HEK293 (cell line): ENCODE measurements at regions not wholly inside any gene's neighbourhood (a gene's known extent, or its start where the extent isn't known, plus 50 kb on each side); places are given as distances from the start of the nearest gene placed in this dataset.

ENCODE experiments used
- GLI4 ChIP-seq: fragments of 450-650 bp; formaldehyde crosslinking; IDR thresholded peaks from 2 replicates; pipeline ENCODE4 v1.5.1; 2016; ENCODE audit warnings: missing biosample characterization, missing genetic modification characterization
- PRDM1 ChIP-seq: fragments of 450-650 bp; formaldehyde crosslinking; IDR thresholded peaks from 2 replicates; pipeline ENCODE4; 2016; ENCODE audit warnings: missing biosample characterization, missing genetic modification characterization
- ZNF292 ChIP-seq: fragments of 450-650 bp; formaldehyde crosslinking; IDR thresholded peaks from 2 replicates; pipeline ENCODE4 v1.5.1; 2016; ENCODE audit warnings: low read depth, missing biosample characterization, missing genetic modification characterization, borderline replicate concordance
- ZNF549 ChIP-seq: fragments of 450-650 bp; IDR thresholded peaks from 2 replicates; pipeline ENCODE4 v1.5.1; 2018; ENCODE audit warnings: missing biosample characterization, missing genetic modification characterization, mild to moderate bottlenecking, inconsistent platforms, moderate library complexity
- TF ChIP-seq, protein P1 (sequence below): fragments of 450-650 bp; formaldehyde crosslinking; IDR thresholded peaks from 2 replicates; pipeline ENCODE4 v1.5.1; 2016; ENCODE audit warnings: missing biosample characterization, missing genetic modification characterization

DNA sequence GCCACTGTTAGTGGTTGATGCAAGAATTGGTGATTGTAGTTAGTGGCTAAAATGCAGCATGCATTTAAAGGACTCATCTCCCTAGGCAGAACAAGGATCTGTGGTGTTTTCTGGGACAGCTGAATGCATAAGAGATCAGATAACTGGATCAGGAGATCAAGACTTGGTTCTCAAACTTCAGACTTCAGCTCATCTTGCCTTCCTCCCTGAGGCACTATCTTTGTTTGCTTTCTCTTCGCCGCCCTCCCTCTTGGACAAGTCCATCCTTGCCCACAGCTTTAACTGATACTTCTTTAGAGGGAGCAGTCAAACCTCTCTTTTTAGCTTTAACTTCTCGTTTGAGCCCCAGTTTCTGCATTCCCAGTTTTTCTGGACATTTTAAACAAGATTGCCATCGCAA lies 195.4 kb upstream of the TPRG1 start:
- TF ChIP-seq PRDM1 (tag by site-specific recombination) = no peak
- TF ChIP-seq ZNF549 (tag by site-specific recombination) = no peak
- TF ChIP-seq, protein P1, sequence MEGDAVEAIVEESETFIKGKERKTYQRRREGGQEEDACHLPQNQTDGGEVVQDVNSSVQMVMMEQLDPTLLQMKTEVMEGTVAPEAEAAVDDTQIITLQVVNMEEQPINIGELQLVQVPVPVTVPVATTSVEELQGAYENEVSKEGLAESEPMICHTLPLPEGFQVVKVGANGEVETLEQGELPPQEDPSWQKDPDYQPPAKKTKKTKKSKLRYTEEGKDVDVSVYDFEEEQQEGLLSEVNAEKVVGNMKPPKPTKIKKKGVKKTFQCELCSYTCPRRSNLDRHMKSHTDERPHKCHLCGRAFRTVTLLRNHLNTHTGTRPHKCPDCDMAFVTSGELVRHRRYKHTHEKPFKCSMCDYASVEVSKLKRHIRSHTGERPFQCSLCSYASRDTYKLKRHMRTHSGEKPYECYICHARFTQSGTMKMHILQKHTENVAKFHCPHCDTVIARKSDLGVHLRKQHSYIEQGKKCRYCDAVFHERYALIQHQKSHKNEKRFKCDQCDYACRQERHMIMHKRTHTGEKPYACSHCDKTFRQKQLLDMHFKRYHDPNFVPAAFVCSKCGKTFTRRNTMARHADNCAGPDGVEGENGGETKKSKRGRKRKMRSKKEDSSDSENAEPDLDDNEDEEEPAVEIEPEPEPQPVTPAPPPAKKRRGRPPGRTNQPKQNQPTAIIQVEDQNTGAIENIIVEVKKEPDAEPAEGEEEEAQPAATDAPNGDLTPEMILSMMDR (tag by site-specific recombination) = no peak
- TF ChIP-seq GLI4 (tag by site-specific recombination) = no peak
- no peak for TF ChIP-seq ZNF292 (tag by site-specific recombination)
